Body of pancreas (tissue), 4 donors: ENCODE measurements at regions not wholly inside any gene's neighbourhood (a gene's known extent, or its start where the extent isn't known, plus 50 kb on each side); places are given as distances from the start of the nearest gene placed in this dataset.
A peak's percentile ranks its signal among the peaks of the same experiment; 100 is the strongest.

Experiments
- ATAC-seq: fragments of 150-250 bp; one replicate; pipeline ENCODE4 v1.9.1; 2016
- DNase-seq, 4 donors: peaks; one replicate each; pipeline ENCODE4 v3.0.0-alpha.2; 2019
- H3K27ac ChIP-seq, 4 donors: fragments of 200-600 bp; sonication (generic); 1 replicate in 3 of 4; 2 replicates in 1 of 4; pipeline versions ENCODE4 v1.5.1 to v1.6.1; 2016 to 2019; ENCODE audit warnings: mild to moderate bottlenecking in 1 of 4, mixed read lengths in 1 of 4, moderate library complexity in 1 of 4
- H3K27me3 ChIP-seq, 2 donors: fragments of 200-600 bp; sonication (generic); one replicate each; pipeline ENCODE4 v1.6.0; 2016; ENCODE audit warnings: mild to moderate bottlenecking in 1 of 2
- H3K36me3 ChIP-seq, 2 donors: fragments of 200-600 bp; sonication (generic); replicated peaks in 1 of 2; 2 replicates each; pipeline ENCODE4 v1.5.1; 2016; ENCODE audit warnings: low read depth in 2 of 2; ENCODE audit not compliant: insufficient read depth in 1 of 2
- H3K4me1 ChIP-seq: fragments of 200-600 bp; sonication (generic); one replicate; pipeline ENCODE4 v1.6.0; 2016
- H3K4me3 ChIP-seq, 2 donors: fragments of 200-600 bp; sonication (generic); 1 replicate in 1 of 2; 2 replicates in 1 of 2; pipeline ENCODE4 v1.5.1; 2016 to 2019
- H3K9me3 ChIP-seq, 3 donors: fragments of 200-600 bp; sonication (generic); 1 replicate in 2 of 3; 2 replicates in 1 of 3; pipeline ENCODE4 v1.5.1; 2016
- POLR2A ChIP-seq, 3 donors: fragments of 450-650 bp; IDR thresholded peaks; one replicate each; pipeline ENCODE4 v1.6.1; 2016; ENCODE audit warnings: antibody characterized with exemption in 3 of 3, mild to moderate bottlenecking in 2 of 3
- WGBS, 2 donors: methylation state at CpG; one replicate each; pipeline ENCODE4 v1.1.5; 2017; 5-methylcytosine and 5-hydroxymethylcytosine counted together
- intact Hi-C: fragments of 100-400 bp; cut with DNase I; formaldehyde crosslinking; loops from one replicate; pipeline ENCODE4 v1.15.1; 2023
- TF ChIP-seq, protein P1 (sequence below), 7 experiments: fragments of 450-650 bp in 4 of 7; fragments of 200-600 bp in 3 of 7; sonication (generic) in 3 of 7; IDR thresholded peaks; one replicate each; pipeline ENCODE4 v1.5.1; 2016 to 2019; ENCODE audit warnings: antibody characterized with exemption in 7 of 7

DNA sequence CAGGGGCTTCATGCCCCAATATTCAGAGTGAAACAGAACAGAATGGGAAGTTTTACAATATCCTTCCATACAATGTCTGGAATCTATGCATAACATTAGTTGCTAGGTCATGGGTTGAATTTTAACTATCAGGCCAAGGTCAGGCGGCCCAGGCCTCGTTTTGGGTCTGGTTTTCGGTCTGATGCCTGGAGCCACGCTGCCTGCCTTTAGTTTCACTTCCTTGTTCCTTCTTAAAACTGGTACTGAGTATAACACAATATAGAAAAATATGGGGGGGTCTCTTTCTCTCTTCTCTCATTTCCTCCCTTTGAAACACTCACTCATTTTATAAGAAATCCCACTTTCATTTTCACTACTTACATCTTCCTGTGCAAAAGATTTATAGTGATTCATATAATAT lies 1243.8 kb downstream of the CDY2B start:
- no peaks in the 10 kb centered on the region for H3K36me3 ChIP-seq
- no peak overlapping the region for H3K4me3 ChIP-seq
- intact Hi-C loops: no loop called here
- ATAC-seq: no peak
- H3K4me1 ChIP-seq: no peaks in the 10 kb centered on the region
- DNase-seq: no peak
- no peak for TF ChIP-seq POLR2A (IDR thresholded peaks at IDR 0.05)
- TF ChIP-seq, protein P1, sequence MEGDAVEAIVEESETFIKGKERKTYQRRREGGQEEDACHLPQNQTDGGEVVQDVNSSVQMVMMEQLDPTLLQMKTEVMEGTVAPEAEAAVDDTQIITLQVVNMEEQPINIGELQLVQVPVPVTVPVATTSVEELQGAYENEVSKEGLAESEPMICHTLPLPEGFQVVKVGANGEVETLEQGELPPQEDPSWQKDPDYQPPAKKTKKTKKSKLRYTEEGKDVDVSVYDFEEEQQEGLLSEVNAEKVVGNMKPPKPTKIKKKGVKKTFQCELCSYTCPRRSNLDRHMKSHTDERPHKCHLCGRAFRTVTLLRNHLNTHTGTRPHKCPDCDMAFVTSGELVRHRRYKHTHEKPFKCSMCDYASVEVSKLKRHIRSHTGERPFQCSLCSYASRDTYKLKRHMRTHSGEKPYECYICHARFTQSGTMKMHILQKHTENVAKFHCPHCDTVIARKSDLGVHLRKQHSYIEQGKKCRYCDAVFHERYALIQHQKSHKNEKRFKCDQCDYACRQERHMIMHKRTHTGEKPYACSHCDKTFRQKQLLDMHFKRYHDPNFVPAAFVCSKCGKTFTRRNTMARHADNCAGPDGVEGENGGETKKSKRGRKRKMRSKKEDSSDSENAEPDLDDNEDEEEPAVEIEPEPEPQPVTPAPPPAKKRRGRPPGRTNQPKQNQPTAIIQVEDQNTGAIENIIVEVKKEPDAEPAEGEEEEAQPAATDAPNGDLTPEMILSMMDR (IDR thresholded peaks at IDR 0.05): no peak
- H3K27ac ChIP-seq: peak overlapping the region in 1 of 4 donors; percentile 30
- no peaks in the 10 kb centered on the region for H3K9me3 ChIP-seq
- WGBS, 2 donors: 25 to 29% methylated on average over 4 of the region's 4 CpGs
- no peaks in the 10 kb centered on the region for H3K27me3 ChIP-seq

DNA sequence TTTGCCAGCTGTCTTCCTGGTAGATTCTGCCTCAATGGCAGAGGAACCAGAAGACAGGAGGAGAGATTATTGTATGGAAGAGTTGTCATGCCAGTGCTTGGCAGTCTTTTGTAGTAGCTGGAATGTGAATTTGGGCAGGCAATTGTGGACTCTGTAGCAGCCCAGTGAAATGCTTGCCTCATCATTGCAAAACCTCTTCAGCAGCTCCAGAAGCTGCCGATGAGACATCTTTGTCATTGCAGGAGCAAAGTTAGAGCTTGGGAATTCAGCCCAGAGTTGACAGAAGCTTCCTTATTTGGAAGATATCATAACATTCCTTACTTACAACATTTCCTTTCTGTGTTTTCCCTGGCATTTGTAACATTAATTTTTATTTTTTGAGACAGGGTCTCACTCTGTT lies 1250.9 kb downstream of the CDY2B start:
- TF ChIP-seq POLR2A (IDR thresholded peaks at IDR 0.05): no peak
- TF ChIP-seq, protein P1 (IDR thresholded peaks at IDR 0.05): no peak
- no peaks in the 10 kb centered on the region for H3K27me3 ChIP-seq
- H3K27ac ChIP-seq: no peak overlapping the region
- H3K4me1 ChIP-seq: no peaks in the 10 kb centered on the region
- H3K4me3 ChIP-seq: no peak overlapping the region
- no peaks in the 10 kb centered on the region for H3K36me3 ChIP-seq
- WGBS, 2 donors: 50 to 100% methylated on average over 1 of the region's 1 CpG
- DNase-seq: no peak
- no peak for ATAC-seq
- intact Hi-C loops: no loop called here
- H3K9me3 ChIP-seq: no peaks in the 10 kb centered on the region

DNA sequence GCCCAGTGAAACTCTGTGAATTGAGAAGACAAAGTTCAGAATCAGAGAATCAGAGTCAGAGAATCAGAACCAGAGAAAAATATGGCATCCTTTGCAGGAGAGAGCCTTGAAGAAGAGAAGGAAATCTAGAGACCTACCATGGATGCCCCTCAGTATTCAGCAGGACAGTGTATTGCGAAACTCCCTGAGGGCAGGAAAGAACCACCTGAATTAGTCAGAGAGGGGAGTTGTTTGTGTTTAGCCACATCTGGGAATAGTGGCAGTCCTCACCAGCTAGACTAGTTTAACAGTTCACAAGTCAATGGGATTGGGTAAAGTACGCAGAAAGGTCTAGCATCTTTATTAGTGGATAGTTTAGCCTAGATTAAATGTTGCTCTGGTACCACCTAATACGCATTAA lies 1252.9 kb downstream of the CDY2B start:
- Histone ChIP-seq H3K4me3 (no peak overlapping the region), H3K4me1 (no peaks in the 10 kb centered on the region), H3K27ac (no peak overlapping the region), H3K36me3 (no peaks in the 10 kb centered on the region), H3K27me3 (no peaks in the 10 kb centered on the region), H3K9me3 (no peaks in the 10 kb centered on the region)
- WGBS, 2 donors: 84 to 97% methylated on average over 3 of the region's 3 CpGs
- TF ChIP-seq, protein P1 (IDR thresholded peaks at IDR 0.05): no peak
- no peak for TF ChIP-seq POLR2A (IDR thresholded peaks at IDR 0.05)
- no peak for DNase-seq
- intact Hi-C loops: no loop called here
- no peak for ATAC-seq

DNA sequence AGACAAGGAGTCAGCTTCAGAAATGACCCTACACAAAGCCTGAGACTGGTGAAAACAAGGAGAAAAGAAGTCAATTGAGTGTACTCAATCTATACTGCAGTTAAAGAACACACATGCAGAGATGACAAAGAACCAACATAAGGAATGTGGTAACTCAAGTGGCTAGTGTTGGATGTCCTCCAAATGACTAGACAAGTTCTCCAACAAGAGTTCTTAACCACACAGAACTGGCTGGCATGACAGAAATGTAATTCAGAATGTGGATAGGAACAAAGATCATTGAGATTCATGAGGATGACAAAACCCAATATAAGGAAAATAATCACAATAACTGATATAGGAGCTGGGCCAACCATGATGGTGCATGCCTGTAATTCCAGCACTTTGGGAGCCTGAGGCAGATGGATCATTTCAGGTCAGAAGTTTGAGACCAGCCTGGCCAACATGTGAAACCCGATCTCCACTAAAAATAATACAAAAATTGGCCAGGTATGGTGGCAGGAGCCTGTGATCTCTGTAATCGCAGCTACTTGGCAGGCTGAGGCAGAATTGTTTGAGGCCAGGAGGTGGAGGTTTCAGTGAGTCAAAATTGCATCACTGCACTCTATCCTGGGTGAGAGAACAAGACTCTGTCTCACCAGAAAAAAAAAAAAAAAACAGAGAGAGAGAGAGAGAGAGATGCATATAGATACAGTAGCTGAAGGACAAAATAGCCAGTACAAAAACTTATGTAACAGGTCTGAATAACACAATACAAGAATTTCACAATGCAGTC lies 1263.6 kb downstream of the CDY2B start:
- Histone ChIP-seq H3K27ac (no peak overlapping the region), H3K36me3 (no peaks in the 10 kb centered on the region), H3K27me3 (no peaks in the 10 kb centered on the region), H3K9me3 (no peaks in the 10 kb centered on the region), H3K4me3 (no peak overlapping the region), H3K4me1 (no peaks in the 10 kb centered on the region)
- DNase-seq (no peak), ATAC-seq (no peak)
- TF ChIP-seq POLR2A (IDR thresholded peaks at IDR 0.05): no peak
- TF ChIP-seq, protein P1 (IDR thresholded peaks at IDR 0.05): no peak
- intact Hi-C loops: no loop called here
- 34 to 44% methylated on average over 2 of the region's 2 CpGs for WGBS, 2 donors

DNA sequence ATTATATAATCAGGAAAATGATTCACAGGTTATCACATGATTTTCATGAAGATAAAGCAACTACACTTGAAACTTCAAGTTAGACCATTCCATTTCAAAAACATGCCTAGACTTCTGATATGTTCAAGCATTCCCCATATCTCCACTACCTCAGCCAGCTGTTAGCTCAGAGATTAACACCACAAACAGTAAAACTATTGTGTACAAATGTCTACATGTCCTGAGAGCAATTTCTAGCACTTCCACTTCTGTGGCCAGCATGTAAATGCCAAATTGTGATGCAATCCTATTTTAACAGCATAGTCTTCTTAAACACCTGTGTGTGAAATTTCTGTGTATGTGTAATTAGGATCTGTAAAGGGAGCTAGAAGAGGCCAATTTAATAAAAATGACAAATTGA lies 1271.3 kb downstream of the CDY2B start:
- peak; percentile 58 for ATAC-seq
- no peaks in the 10 kb centered on the region for H3K27me3 ChIP-seq
- H3K4me1 ChIP-seq: peaks cover 5% of the 10 kb centered on the region
- no peaks in the 10 kb centered on the region for H3K9me3 ChIP-seq
- TF ChIP-seq, protein P1 (IDR thresholded peaks at IDR 0.05): no peak
- no peak for TF ChIP-seq POLR2A (IDR thresholded peaks at IDR 0.05)
- no peak overlapping the region for H3K4me3 ChIP-seq
- DNase-seq: peak in 1 of 4 donors; percentile 8
- peak overlapping the region in 1 of 4 donors; percentile 1 for H3K27ac ChIP-seq
- intact Hi-C loops: no loop called here
- H3K36me3 ChIP-seq: no peaks in the 10 kb centered on the region
